ENCODE measurements at regions not wholly inside any gene's neighbourhood (a gene's known extent, or its start where the extent isn't known, plus 50 kb on each side); places are given as distances from the start of the nearest gene placed in this dataset.

DNA sequence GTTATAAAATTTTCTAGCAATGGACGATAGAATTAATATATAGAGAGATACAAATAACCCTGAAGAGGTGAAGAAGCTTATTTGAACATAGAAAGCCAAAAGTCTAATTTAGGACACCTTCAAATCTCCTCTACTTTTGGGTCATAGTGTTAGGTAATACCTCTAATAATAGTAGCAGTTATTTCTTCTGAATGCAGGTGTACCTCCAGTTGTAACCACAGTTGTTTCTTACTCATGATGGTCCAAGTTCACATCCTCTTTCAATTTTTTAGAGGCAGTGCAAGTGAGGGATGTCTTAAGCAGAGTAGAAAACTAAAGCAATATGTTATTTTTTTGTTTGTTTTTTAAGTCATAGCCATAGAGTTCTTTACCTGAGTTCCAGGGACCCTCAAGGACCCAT, 429.5 kb downstream of the CCDC85A start:
- no peak for DNase-seq (ENCODE audit: low spot score)

DNA sequence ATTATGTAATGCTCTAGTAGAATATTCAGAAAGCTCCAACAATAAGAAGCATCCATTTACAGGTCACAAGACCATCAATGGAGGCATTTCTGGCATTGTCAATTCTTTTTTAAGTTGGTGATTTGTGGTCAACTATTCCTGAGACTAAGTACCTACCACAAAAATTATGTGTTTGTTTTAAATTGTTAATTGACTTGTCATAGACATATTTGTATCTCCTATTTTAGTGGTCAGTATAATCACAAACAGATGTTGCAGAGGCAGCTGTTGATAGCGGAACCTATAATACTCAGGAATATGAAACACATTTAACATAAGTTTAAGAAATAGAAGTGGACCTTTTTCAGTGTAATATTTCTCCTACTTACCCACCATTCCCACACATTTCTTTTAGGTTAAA, 430.1 kb downstream of the CCDC85A start:
- DNase-seq (ENCODE audit: low spot score): no peak

DNA sequence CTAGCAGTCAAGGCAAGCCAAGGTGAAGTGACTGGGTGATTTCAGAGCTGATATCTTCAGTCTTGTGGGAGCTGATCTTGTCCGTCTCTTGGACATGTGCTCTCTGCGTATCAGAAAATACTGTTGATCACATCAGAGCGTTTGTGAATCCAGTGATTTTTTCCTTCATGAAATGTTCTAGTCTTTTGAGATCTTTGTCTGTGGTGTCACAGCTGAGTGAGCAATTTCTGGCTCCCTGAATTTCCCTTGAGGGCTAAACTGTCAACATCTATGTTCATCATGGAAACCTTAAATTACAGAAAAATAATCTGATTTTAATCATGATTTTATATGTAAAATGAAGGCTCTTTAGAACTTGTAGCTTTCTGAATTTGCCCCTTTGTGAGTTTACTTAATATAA, 432.0 kb downstream of the CCDC85A start:
- no peak for DNase-seq (ENCODE audit: low spot score)

DNA sequence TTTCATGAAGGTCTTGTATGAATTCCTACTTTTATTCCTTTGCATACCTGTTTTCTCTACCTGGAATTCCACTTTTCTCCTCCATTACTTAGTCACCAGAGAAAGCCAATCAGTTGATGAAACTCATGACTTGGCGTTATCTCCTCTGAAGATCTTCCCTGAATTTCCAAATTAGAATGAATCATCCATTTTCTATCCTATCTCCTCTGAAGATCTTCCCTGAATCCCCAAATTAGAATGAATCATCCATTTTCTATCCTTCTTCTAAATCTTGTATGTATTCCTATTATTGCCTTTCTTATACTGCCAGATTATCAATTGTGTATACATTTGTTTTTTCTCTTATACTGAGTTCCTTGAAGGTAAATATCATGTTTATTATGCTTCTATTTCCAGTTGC, 440.4 kb downstream of the CCDC85A start:
- no peak for DNase-seq (ENCODE audit: low spot score)

DNA sequence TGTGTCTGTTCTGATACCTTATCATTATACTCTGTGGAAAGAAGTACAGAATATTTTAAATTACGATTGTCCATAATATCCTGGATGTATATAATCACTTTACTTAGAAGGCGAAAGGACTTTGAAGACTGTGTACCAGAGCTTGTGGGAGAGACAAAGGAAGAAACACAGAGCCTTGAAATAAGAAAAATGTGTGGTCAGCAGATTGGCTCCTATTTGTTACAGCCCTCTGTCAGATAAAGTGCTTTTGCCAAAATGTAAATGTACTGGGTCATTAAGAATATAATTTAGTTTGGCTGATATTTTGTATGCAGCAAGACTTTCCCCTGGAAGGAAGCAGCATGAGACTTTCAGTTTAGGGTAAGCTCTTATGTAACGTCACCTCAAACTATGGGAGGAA, 443.1 kb downstream of the CCDC85A start:
- DNase-seq (ENCODE audit: low spot score): no peak

DNA sequence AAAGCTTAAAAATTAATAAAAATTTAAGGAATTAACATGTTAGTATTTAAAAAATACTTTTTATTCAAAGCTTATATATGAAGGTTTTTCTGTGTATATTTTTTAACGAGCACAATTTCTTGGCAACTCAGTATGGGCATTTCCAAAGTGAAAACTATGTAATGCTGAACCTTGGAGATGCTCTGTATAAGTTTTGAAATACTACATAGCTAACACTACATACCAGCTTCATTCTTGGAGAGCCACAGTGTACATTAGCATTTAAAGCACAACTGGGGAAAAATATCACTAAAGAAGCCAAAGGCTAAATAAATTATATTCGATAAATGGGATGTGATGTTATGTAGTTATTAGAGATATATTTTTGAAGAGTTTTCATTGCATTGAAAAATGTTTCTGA, 446.5 kb downstream of the CCDC85A start:
- no peak for DNase-seq (ENCODE audit: low spot score)

DNA sequence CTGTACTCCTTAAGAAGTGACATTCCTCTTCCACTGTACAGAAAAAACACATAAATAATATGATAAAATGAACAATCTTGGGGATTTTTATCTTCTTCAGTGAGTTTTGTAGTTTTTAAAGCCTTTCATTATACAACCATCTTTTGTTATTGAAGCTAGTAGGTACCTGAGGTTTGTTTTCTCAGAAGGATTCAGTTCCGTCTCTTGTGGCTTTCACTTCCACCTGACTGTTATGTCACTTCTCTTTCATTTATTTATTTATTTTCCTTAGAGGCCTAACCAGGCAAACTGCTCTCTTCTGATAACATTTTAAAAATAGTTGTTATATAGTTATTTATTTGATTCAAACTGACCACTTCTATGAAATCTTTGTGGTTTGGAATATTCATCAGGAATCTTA, 464.2 kb downstream of the CCDC85A start:
- DNase-seq (ENCODE audit: low spot score): no peak

DNA sequence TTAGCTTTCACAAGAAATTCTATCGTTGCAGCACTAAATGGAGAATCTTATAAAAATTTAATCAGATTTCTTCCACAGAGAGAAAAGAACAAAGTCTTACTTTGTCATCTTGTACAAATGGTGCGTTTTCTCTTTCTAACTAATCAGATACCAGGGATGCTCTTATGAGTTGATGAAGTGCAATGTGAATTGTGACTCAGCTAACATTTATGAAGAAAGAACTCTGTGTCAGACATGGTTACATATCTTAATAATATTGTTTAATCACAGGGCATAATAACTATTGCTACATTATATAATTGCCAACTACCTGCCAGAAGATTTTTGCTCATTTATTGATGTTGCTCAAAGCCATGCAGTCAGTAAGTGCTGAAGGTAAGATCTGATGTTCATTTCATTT, 465.0 kb downstream of the CCDC85A start:
- DNase-seq (ENCODE audit: low spot score): no peak

DNA sequence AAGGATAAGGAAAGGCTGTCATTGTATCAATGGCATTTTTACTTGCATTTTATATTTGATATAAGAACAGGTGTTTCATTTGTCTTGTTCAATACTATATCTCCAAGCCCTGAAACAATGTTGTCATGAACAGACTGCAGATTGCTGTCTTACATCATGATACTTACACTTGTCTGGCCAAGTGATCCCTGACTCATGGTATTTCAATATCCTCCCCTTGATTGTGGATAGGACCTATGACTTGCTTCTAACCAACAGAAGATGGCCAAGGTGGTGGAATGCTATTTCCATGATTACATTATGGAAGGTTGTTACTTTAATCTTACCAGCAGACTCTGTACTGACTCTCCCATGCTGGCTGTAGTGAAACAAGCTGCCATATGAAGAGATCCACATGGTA, 471.1 kb downstream of the CCDC85A start:
- DNase-seq (ENCODE audit: low spot score): no peak

DNA sequence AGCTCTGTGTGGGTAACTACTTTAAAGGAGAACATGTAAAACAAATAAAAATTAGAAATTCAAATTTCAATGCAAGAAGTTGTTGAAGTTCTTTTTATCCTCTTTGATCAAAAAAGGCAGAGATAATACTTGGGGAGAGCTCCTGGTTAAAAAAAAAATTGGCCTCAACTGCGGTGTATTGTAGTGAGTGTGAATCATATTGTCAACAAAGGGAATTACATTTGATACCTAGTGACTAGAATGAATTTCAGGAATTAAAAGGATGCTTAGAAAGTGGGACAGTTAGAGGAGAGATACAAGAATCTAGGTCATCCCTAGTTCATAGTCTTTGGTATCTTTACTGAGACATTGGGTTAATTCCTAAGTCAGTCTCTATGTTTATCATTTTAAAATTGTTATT, 473.0 kb downstream of the CCDC85A start:
- no peak for DNase-seq (ENCODE audit: low spot score)

DNA sequence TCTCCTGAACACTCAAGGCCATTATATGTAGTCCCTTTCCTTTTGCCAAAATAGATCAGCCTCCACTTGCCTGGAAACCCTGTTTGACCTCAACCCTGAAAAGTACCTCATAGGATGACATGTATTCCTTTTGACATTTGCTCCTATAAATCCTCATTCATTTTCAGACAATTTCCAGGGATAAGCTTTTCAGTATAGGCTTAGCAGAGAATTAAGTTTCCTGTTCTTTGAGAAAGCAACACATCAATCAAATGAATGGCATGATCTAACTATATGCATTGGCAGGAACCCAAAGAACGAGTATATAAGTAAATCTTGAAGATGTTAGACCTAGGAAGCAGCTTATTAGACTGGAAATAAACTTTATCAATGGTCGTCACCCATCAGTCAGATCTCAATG, 483.0 kb downstream of the CCDC85A start:
- no peak for DNase-seq (ENCODE audit: low spot score)

DNA sequence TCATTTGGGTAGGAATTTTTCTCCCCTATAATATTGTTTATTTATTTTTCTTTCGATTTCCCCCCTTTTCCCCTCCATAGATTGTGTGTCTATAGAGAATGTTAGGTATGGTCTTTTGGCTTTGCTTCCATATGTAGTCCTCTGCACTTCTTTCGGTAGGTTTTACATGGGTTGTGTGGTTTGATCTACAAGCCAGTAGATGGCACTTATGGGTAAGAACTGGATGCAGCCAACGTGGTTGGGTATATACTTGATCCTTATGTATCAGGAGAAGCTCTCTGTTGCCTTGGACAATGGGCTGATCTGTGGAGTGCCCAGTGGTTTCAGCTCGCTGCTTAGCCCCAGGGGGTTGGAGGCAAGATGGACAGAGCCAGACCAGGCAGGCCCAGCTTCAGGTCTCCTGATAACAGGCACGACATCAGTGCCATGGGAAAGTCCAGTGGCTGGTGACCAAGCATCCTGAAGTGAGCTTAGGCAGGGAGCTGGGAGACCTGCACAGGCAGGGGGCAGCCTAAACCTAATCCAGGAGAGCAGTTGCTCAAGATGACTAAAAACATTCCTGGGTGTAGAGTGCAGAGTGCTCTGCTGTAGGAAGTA, 488.3 kb downstream of the CCDC85A start:
- no peak for DNase-seq (ENCODE audit: low spot score)

DNA sequence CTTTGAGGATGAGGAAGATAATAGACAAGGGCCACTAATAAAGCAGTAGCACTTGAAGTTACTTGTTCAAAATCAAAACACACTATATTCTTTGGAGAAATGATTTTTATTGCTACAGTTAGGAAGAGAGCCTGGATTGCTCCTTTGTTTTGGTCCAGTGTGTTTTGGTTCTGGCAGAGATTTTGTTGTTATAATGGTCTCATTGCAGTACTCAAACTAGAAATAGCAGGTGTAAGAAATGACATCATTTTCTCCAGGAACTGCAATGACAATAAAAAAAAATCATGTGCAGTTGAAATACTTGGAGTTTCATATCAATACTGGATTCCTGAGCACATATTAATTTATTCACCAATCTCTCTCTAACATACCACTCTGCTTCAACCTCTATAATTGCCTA, 490.3 kb downstream of the CCDC85A start:
- no peak for DNase-seq (ENCODE audit: low spot score)

DNA sequence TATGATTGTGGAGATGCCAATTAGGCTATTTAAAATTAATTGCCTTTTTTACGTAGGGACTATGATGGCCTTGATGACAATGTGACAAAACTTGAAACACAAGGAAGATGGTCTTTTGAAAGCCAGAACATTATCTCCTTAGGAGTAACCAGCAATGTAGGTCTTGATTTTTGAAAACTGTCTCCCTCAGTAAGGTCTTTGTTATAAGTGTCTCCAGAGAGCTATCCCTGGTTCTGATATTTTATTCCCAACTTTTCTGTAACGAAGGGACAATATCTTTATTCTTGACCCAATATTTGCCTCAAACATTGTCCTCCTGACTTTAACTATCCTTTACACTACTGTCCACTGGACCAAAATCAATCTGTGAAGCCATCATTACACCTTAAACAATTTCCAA, 493.2 kb downstream of the CCDC85A start:
- DNase-seq (ENCODE audit: low spot score): no peak

DNA sequence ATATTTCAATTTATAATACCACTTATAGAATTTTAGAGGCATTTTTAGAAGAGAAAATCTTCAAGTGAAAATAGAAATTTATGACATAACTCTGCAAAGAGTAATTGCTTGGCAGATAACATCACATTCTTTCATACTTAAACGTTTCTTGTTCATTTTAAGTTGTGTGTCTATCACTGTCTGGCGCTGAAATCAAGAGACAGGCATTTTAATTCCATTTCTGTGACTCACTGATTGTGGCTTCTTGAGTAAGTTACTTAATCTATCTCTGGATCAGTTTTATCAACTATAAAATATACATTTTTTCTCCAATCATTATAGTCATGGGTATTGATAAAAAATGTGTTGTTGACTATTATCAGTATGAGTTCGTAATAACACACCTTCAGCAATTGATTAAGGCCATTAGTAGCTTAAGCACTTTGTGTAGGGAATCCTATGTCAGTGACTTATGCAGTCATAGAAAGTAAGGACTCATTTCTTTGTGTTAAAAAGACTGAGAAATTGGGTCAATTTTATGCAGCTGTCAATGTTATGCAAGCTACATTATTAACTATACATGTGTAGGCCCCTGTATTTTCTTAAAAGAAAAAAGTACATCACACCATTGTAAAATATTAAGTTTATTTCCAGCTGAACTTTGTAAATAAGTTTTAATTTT, 497.3 kb downstream of the CCDC85A start:
- DNase-seq (ENCODE audit: low spot score): no peak

DNA sequence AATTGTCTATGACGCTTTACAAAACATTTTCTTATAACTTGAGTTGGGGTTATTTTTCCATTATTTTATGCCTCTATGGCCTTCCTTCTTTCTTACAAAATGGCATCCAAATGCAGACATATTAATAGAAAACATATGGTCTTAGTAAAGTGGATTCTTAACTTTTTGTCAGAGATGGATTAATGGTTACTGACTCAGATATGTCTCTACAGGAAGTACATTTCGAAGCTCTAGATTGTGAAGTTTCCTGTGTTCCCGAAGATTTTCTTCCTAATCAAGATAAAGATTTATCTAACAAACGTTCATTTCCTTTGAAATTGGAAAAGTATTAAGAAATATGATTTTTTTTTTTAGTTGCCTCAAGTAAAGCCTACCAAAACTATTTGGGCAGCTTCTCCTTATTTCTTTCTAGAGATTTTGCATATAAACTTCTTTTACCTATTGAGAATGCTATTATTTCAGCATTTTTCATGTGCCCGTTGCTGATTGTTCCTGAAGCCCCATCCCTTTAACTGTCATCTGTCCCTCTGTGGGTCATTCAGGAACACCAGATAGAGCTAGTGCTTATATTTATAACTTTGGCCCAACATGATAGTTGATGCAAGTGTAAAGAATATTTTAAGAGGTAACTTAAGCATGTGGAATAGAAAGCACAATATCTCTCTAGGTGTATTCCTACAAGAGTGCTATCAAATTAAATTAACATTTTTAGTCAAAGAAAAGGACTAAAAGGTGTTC, 498.0 kb downstream of the CCDC85A start:
- no peak for DNase-seq (ENCODE audit: low spot score)

DNA sequence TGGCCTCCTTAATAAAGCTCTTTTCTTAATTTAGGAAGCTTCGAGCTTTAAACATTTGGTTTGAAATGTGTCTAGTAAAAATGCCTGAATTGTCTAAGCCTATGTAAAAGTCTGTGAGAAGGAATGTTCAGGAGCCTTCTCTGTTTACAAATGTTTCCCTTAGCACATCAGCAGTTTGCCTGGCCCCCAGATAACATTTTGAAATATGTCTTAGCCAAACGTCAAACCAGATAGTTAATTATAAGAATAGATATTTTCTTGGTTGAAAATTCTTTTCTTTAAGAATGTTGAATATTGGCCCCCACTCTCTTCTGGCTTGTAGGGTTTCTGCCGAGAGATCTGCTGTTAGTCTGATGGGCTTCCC, 498.6 kb downstream of the CCDC85A start:
- DNase-seq (ENCODE audit: low spot score): no peak

DNA sequence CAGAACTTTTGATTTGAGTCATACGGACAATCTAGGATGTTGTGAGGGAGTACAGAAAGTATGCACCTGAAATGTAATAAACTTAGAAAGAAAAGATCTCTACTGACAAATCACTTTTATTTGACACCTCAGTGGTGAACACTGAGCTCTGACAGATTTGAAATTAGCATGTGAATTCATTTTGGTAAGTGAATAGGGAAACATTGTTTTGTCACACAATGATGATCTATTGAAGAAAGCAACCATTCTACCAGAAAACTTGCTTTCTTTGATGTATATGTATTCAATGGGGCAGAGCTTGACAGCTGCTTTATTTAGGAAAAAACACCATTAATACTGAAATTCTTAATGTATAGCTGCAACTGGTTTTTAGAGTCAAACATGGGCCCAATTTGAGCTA, 500.5 kb downstream of the CCDC85A start:
- no peak for DNase-seq (ENCODE audit: low spot score)

DNA sequence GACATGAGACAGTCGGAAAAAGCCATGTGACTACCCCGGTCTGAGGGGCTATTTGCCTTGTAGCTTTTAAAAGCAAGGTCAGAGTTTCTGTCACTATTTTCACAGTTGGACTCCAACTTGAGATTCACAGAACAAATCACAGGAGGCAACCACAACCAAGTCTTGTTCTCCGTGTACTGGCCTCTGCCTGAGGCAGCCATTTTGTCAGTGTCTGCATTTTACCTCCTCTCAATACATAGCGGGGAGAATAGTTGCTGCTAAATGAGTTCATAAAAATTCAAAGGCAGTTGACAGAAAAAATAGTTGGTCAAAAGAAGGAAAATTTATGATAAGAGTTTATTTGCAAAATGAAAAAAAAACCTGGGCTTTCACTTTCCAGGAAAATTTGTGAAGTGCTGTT, 501.4 kb downstream of the CCDC85A start:
- no peak for DNase-seq (ENCODE audit: low spot score)

DNA sequence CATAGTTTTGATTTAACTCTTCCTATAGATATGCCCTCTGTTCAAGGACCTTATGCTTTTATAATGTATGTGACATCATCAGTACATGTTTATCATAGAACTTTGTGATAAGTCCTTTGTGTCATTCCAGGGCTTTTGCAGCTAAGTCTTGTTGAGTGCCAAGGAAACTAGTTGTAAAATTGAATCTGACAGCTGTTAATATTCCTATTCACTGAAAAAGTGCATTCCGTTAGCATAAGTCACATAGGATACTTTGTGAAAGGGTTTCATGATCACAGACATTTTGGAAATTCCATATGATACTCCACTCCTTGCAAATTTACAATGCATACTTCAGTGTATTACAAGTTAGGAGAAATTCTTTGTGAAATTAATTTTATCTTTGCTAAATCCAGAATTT, 503.4 kb downstream of the CCDC85A start:
- no peak for DNase-seq (ENCODE audit: low spot score)

DNA sequence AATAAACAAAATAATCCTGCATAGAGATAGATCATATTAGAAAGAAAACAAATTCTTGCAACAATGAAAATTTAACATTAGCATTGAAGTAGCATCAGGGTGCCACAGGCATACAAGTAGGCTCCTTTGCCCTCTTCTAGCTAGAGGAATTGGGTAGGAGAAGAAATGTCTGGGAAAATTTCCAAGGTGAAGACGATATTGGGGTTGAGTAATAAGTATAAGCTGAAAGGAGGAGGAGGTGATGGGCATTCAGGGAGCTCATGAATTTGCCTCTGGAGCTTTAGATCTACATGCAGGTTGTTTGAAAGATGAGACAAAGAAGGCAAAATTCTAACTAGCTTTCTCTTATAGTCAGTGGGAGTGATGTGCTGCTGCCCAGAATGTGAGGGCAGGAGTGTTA, 504.9 kb downstream of the CCDC85A start:
- DNase-seq (ENCODE audit: low spot score): no peak

DNA sequence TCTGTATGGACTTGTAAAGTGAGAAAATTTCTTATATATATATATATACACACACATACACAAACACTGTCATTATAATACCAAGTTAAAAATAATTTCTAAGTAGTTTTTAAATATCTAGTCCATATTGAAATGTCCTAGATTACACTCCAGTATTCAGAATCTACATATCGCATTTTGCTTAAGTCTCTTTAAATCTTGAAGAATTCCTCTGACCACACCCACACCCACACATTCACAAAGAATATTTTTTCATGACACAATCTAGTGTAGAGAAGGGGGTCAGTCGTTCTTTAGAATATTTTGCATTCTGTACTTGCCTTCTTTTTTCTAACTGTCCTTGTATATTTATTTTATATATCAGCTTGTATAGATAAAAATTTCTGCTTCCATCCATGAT, 509.7 kb downstream of the CCDC85A start:
- DNase-seq (ENCODE audit: low spot score): no peak

DNA sequence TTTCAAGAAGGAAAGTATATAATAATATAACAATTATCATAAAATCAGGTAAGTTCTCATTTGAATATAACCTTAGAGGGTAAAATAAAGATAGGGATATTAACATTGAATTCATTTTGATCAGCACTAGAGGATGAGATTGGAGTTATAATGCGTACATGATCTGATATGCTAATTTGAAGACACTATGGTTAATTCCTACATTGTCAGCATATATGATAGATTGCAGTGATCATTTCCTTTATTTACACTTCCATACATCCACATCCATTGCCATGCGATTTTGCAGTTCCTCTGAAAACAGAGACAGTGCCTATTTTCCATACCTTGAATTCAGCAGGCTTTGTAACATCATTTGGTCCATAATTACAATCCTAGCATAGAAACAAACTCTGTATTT, 519.2 kb downstream of the CCDC85A start:
- no peak for DNase-seq (ENCODE audit: low spot score)
